Spleen (tissue), 11 donors: ENCODE measurements at regions not wholly inside any gene's neighbourhood (a gene's known extent, or its start where the extent isn't known, plus 50 kb on each side); places are given as distances from the start of the nearest gene placed in this dataset.

Experiments used
- DNase-seq: peaks from one replicate; pipeline ENCODE4 v3.0.0-alpha.2; 2020
- H3K27ac ChIP-seq, 8 donors: fragments of 200-600 bp; sonication (generic) in 7 of 8; 1 replicate in 4 of 8; 2 replicates in 4 of 8; pipeline versions ENCODE4 v1.5.0 to v1.8.0; 2016 to 2021; ENCODE audit warnings: inconsistent platforms in 4 of 8, mild to moderate bottlenecking in 4 of 8, moderate library complexity in 1 of 8
- H3K27me3 ChIP-seq, 7 donors: fragments of 200-600 bp; sonication (generic) in 6 of 7; replicated peaks in 1 of 7; 1 replicate in 4 of 7; 2 replicates in 3 of 7; pipeline versions ENCODE4 v1.5.0 to v1.8.0; 2016 to 2021; ENCODE audit warnings: inconsistent platforms in 3 of 7, mild to moderate bottlenecking in 1 of 7
- H3K36me3 ChIP-seq, 6 donors: fragments of 200-600 bp; sonication (generic) in 5 of 6; 1 replicate in 4 of 6; 2 replicates in 2 of 6; pipeline versions ENCODE4 v1.5.0 to v1.8.0; 2016 to 2021; ENCODE audit warnings: inconsistent platforms in 2 of 6
- H3K4me1 ChIP-seq, 6 donors: fragments of 200-600 bp; sonication (generic) in 5 of 6; 1 replicate in 3 of 6; 2 replicates in 3 of 6; pipeline versions ENCODE4 v1.5.0 to v1.8.0; 2016 to 2021; ENCODE audit warnings: inconsistent platforms in 3 of 6
- H3K4me3 ChIP-seq, 8 donors: fragments of 200-600 bp; sonication (generic) in 7 of 8; 1 replicate in 4 of 8; 2 replicates in 4 of 8; pipeline versions ENCODE4 v1.5.0 to v1.8.0; 2016 to 2021; ENCODE audit warnings: inconsistent platforms in 4 of 8, mild to moderate bottlenecking in 4 of 8, moderate library complexity in 2 of 8
- H3K9me3 ChIP-seq, 8 donors: fragments of 200-600 bp; sonication (generic) in 7 of 8; 1 replicate in 4 of 8; 2 replicates in 4 of 8; pipeline versions ENCODE4 v1.5.0 to v1.8.0; 2016 to 2021; ENCODE audit warnings: inconsistent platforms in 4 of 8
- CTCF ChIP-seq, 11 experiments: fragments of 200-600 bp in 7 of 11; fragments of 450-650 bp in 4 of 11; sonication (generic) in 4 of 11; IDR thresholded peaks in 8 of 11; conservative IDR thresholded peaks in 3 of 11; 1 replicate in 7 of 11; 2 replicates in 4 of 11; pipeline versions ENCODE4 v1.4.0 to v1.8.0; 2016 to 2021; ENCODE audit warnings: antibody characterized with exemption in 11 of 11, inconsistent platforms in 4 of 11, mild to moderate bottlenecking in 1 of 11
- POLR2A ChIP-seq, 3 donors: fragments of 450-650 bp; IDR thresholded peaks; one replicate each; pipeline ENCODE4 v1.5.1; 2017; ENCODE audit warnings: antibody characterized with exemption in 3 of 3, mild to moderate bottlenecking in 1 of 3
- POLR2AphosphoS5 ChIP-seq, 3 donors: sonication (generic); formaldehyde crosslinking; IDR thresholded peaks; one replicate each; pipeline ENCODE4 v1.5.1; 2017; ENCODE audit warnings: antibody characterized with exemption in 3 of 3
- WGBS, 5 donors: extraction: QIAGEN DNeasy Blood & Tissue Kit in 3 of 5; methylation state at CpG; one replicate each; pipeline versions ENCODE4 v1.1.5 to v1.1.7; 2013 to 2018; 5-methylcytosine and 5-hydroxymethylcytosine counted together
- intact Hi-C: fragments of 100-400 bp; cut with DNase I; formaldehyde crosslinking; loops from one replicate; pipeline ENCODE4 v1.15.0; 2023; ENCODE audit warnings: low total_unique reads
- donor health status: healthy with polysubstance abuse.
- donor health status: DM: no; HTN: no; CAD: no; lungs with moderate emphysema.
- donor health status: DM: no; HTN: no; CAD: no.
- donor health status: Bipolar disorder and iron deficiency.
- donor health status: healthy.
- donor health status: DM: no; HTN: no; CAD: no.
- donor health status: DM: yes; HTN: yes; CAD: no.

GRCh38 chr18:35915056-35915455 lies 57.4 kb upstream of the RMP24 start:
- Histone ChIP-seq H3K27ac (no peak overlapping the region), H3K9me3 (no peaks in the 10 kb centered on the region), H3K27me3 (peaks cover 0 to 6% (median 0%) of the 10 kb centered on the region in 7 donors), H3K36me3 (no peaks in the 10 kb centered on the region), H3K4me3 (no peak overlapping the region), H3K4me1 (no peaks in the 10 kb centered on the region)
- WGBS, 5 donors: 84 to 89% (median 88%) methylated on average over 4 of the region's 4 CpGs
- no peak for DNase-seq
- no peak for TF ChIP-seq POLR2A (IDR thresholded peaks at IDR 0.05)
- TF ChIP-seq CTCF (IDR thresholded peaks at IDR 0.05 in 8 of 11, conservative IDR thresholded peaks at IDR 0.05 in 3 of 11): no peak
- no peak for TF ChIP-seq POLR2AphosphoS5 (IDR thresholded peaks at IDR 0.05)
- intact Hi-C loops: no loop called here

DNA sequence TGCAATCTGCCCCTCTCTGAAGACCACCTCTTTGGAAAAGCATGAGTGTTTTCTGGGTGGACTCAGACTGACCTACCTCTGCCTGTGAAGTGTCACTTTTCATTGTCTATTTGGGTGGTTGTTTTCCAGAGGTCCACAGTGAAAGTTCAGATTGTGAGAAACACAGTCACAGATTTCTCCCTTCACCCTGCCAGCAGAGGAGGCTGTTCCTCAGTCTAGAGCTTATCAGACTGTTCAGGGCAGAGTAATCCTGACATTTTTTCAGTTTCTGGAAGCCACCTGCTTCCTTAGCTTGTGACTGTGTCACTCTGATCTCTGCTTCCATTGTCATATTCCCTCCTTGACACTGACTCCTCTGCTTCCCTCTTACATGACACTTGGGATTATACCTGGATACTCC lies 55.4 kb upstream of the RMP24 start:
- H3K27ac ChIP-seq: no peak overlapping the region
- H3K9me3 ChIP-seq: no peaks in the 10 kb centered on the region
- no peak for DNase-seq
- intact Hi-C loops: no loop called here
- peaks cover 0 to 13% (median 0%) of the 10 kb centered on the region in 7 donors for H3K27me3 ChIP-seq
- TF ChIP-seq POLR2AphosphoS5 (IDR thresholded peaks at IDR 0.05) (no peak), POLR2A (IDR thresholded peaks at IDR 0.05) (no peak)
- H3K4me1 ChIP-seq: no peaks in the 10 kb centered on the region
- H3K36me3 ChIP-seq: no peaks in the 10 kb centered on the region
- H3K4me3 ChIP-seq: no peak overlapping the region

DNA sequence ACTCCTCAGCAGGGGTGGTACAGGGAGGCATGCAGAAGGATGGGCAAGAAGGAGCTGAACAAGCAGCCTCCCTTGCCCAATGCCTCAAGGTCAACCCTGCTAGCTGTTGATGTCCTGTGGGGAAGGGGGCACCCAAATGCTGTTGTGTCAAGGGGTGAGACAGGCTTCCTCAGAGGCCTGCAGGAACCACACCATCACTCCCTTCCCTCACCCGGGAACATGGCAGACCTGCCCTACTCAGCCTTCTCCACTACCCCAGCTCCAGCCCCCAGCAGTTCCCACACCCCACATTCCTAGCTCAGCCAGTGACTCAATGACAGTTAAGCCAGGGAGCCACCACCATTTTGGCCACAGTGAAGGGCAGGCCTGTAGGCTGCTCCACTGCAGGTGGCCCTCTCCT lies 53.9 kb upstream of the RMP24 start:
- H3K36me3 ChIP-seq: no peaks in the 10 kb centered on the region
- no peaks in the 10 kb centered on the region for H3K4me1 ChIP-seq
- TF ChIP-seq POLR2A (IDR thresholded peaks at IDR 0.05) (no peak), CTCF (IDR thresholded peaks at IDR 0.05 in 8 of 11, conservative IDR thresholded peaks at IDR 0.05 in 3 of 11) (no peak)
- H3K27ac ChIP-seq: no peak overlapping the region
- 86 to 100% (median 90%) methylated on average over 1 of the region's 1 CpG for WGBS, 5 donors
- H3K9me3 ChIP-seq: no peaks in the 10 kb centered on the region
- no peak overlapping the region for H3K4me3 ChIP-seq
- intact Hi-C loops: no loop called here
- H3K27me3 ChIP-seq: peaks cover 0 to 22% (median 0%) of the 10 kb centered on the region in 7 donors
- DNase-seq: no peak

- no peaks in the 10 kb centered on the region for H3K9me3 ChIP-seq
- no peak overlapping the region for H3K4me3 ChIP-seq
- H3K27ac ChIP-seq: no peak overlapping the region
- DNase-seq: no peak
- H3K36me3 ChIP-seq: no peaks in the 10 kb centered on the region
- peaks cover 0 to 22% (median 0%) of the 10 kb centered on the region in 7 donors for H3K27me3 ChIP-seq
- no peaks in the 10 kb centered on the region for H3K4me1 ChIP-seq
- WGBS, 5 donors: 78 to 93% (median 88%) methylated on average over 2 of the region's 2 CpGs
- intact Hi-C loops: no loop called here
- TF ChIP-seq POLR2A (IDR thresholded peaks at IDR 0.05) (no peak), POLR2AphosphoS5 (IDR thresholded peaks at IDR 0.05) (no peak), CTCF (IDR thresholded peaks at IDR 0.05 in 8 of 11, conservative IDR thresholded peaks at IDR 0.05 in 3 of 11) (no peak)
Measured at GRCh38 chr18:35919179-35919578, 53.3 kb upstream of the RMP24 start.

- TF ChIP-seq POLR2AphosphoS5 (IDR thresholded peaks at IDR 0.05): no peak
- TF ChIP-seq CTCF (IDR thresholded peaks at IDR 0.05 in 8 of 11, conservative IDR thresholded peaks at IDR 0.05 in 3 of 11): no peak
- no peak for TF ChIP-seq POLR2A (IDR thresholded peaks at IDR 0.05)
- Histone ChIP-seq H3K4me3 (no peak overlapping the region), H3K4me1 (no peaks in the 10 kb centered on the region), H3K9me3 (no peaks in the 10 kb centered on the region), H3K27me3 (peaks cover 0 to 22% (median 0%) of the 10 kb centered on the region in 7 donors), H3K36me3 (no peaks in the 10 kb centered on the region), H3K27ac (no peak overlapping the region)
- intact Hi-C loops: no loop called here
- WGBS, 5 donors: 33 to 70% (median 52%) methylated on average over 1 of the region's 1 CpG
- no peak for DNase-seq
Measured at GRCh38 chr18:35920623-35921022, 51.9 kb upstream of the RMP24 start.
